OCI-LY7 (cell line): ENCODE measurements at regions not wholly inside any gene's neighbourhood (a gene's known extent, or its start where the extent isn't known, plus 50 kb on each side); places are given as distances from the start of the nearest gene placed in this dataset.

Source experiments
- BruUV-seq: library from RNA; stranded (reverse); fragments of 400-500 nt; replicated peaks from 2 replicates; lab custom pipeline; 2021; lab: Mats Ljungman, UMichigan
- CTCF ChIA-PET: fragments of 300-600 bp; sonication (Branson Sonifier 250); formaldehyde crosslinking; loops from one replicate; lab custom pipeline; 2022; ENCODE audit warnings: antibody characterized with exemption; ENCODE audit not compliant: unreplicated experiment; lab: Charles Lee
- POLR2A ChIA-PET: fragments of 300-600 bp; sonication (Branson Sonifier 250); formaldehyde crosslinking; loops from one replicate; lab custom pipeline; 2022; ENCODE audit warnings: antibody characterized with exemption; lab: Charles Lee
- DNase-seq: peaks from one replicate; pipeline ENCODE4 v3.0.0-alpha.2; 2015; ENCODE audit warnings: low spot score
- H2AFZ ChIP-seq: fragments of 200-600 bp; sonication (generic), shearing (Covaris generic); 2 replicates; pipeline ENCODE4 v1.6.1; 2014; ENCODE audit warnings: mild to moderate bottlenecking, antibody characterized with exemption, low read length, moderate library complexity
- H3K27ac ChIP-seq: fragments of 200-600 bp; sonication (generic); 2 replicates; pipeline ENCODE4 v1.5.1; 2014; ENCODE audit warnings: mixed run types, low read depth, mild to moderate bottlenecking, moderate library complexity, low read length, inconsistent platforms; ENCODE audit not compliant: poor library complexity, severe bottlenecking
- H3K36me3 ChIP-seq: fragments of 200-600 bp; sonication (generic); 2 replicates; pipeline ENCODE4 v1.6.1; 2014; ENCODE audit warnings: mild to moderate bottlenecking, antibody characterized with exemption, low read length, moderate library complexity, mixed read lengths; ENCODE audit not compliant: insufficient read depth
- H3K4me1 ChIP-seq: fragments of 200-600 bp; sonication (generic); 2 replicates; pipeline ENCODE4 v1.5.1; 2014; ENCODE audit warnings: mild to moderate bottlenecking, low read length; ENCODE audit not compliant: insufficient read depth, poor library complexity, severe bottlenecking
- H3K4me2 ChIP-seq: fragments of 200-600 bp; sonication (generic); 2 replicates; pipeline ENCODE4 v1.6.1; 2014; ENCODE audit warnings: mild to moderate bottlenecking, low read length
- H3K4me3 ChIP-seq: fragments of 200-600 bp; sonication (generic); 2 replicates; pipeline ENCODE4 v1.5.1; 2014; ENCODE audit warnings: mild to moderate bottlenecking, low read depth, low read length; ENCODE audit not compliant: poor library complexity, severe bottlenecking
- H3K79me2 ChIP-seq: fragments of 200-600 bp; sonication (generic); 2 replicates; pipeline ENCODE4 v1.6.1; 2016; ENCODE audit warnings: low read depth, mild to moderate bottlenecking, low read length, moderate library complexity, mixed read lengths; ENCODE audit not compliant: insufficient read depth
- H3K9me2 ChIP-seq: fragments of 200-600 bp; sonication (generic); 2 replicates; pipeline ENCODE4 v1.6.1; 2016; ENCODE audit warnings: mild to moderate bottlenecking, low read length, mixed read lengths; ENCODE audit not compliant: insufficient read depth
- H3K9me3 ChIP-seq: fragments of 200-600 bp; sonication (generic); 2 replicates; pipeline ENCODE4 v1.6.1; 2014; ENCODE audit warnings: mild to moderate bottlenecking, mixed run types, low read length, mixed read lengths
- H4K20me1 ChIP-seq: fragments of 200-600 bp; sonication (generic); 2 replicates; pipeline ENCODE4 v1.6.1; 2014; ENCODE audit warnings: mild to moderate bottlenecking, antibody characterized with exemption, low read length, moderate library complexity, mixed read lengths; ENCODE audit not compliant: insufficient read depth
- EZH2phosphoT487 ChIP-seq: fragments of 200-600 bp; sonication (generic); IDR thresholded peaks from 2 replicates; pipeline ENCODE4 v1.6.1; 2018; ENCODE audit warnings: low read depth, borderline replicate concordance, mild to moderate bottlenecking, mixed run types, antibody characterized with exemption, low read length, moderate library complexity, mixed read lengths
- intact Hi-C: fragments of 100-400 bp; cut with micrococcal nuclease; formaldehyde crosslinking; loops from one replicate; pipeline ENCODE4 v1.10.0; 2022; ENCODE audit not compliant: unreplicated experiment
- TF ChIP-seq, protein P1 (sequence below): fragments of 200-600 bp; sonication (generic); conservative IDR thresholded peaks from 2 replicates; pipeline ENCODE4 v1.5.1; 2014; ENCODE audit warnings: mild to moderate bottlenecking, antibody characterized with exemption, low read length, moderate library complexity, mixed read lengths

DNA sequence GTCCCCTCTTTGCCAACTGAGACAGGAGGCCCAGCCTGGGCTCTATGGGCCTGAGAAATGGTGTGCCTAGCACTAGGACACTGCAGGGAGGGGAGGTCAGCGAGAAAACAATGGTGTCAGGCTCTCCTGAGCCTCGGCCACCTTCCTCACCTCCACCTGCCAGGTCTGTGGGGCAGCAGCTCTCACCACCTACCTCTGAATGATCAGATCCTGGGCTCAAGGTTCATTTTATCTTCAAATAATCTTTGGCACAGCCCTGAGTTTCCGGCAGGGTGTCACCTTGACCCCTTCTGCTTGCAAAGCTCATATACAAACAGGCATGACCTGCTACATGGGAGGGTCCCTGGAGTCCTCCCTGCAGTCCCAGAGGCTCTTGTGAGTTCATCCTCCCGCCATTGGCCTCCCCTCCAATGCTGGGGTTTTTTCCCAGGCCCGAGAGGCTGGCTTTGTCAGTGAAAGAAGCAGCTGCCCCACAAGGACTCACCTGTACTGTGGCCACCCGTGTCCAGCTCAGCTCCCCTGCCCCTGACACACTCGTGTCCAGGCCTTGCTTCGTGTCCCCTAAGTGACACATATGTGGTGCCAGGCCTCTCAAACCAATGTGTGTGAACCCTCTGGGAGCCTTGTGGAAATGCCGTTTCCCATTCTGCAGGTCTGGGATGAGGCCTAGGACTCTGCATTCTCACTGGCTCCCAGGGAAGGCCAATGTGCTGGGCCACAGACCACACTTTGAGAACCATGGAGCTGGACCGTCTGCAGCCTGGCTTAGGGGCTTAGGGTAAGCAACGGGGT, 176.8 kb upstream of the CIBAR2 start:
- TF ChIP-seq EZH2phosphoT487, result no peak
- TF ChIP-seq, protein P1, sequence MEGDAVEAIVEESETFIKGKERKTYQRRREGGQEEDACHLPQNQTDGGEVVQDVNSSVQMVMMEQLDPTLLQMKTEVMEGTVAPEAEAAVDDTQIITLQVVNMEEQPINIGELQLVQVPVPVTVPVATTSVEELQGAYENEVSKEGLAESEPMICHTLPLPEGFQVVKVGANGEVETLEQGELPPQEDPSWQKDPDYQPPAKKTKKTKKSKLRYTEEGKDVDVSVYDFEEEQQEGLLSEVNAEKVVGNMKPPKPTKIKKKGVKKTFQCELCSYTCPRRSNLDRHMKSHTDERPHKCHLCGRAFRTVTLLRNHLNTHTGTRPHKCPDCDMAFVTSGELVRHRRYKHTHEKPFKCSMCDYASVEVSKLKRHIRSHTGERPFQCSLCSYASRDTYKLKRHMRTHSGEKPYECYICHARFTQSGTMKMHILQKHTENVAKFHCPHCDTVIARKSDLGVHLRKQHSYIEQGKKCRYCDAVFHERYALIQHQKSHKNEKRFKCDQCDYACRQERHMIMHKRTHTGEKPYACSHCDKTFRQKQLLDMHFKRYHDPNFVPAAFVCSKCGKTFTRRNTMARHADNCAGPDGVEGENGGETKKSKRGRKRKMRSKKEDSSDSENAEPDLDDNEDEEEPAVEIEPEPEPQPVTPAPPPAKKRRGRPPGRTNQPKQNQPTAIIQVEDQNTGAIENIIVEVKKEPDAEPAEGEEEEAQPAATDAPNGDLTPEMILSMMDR, result no peak
- Histone ChIP-seq H3K4me2 (no peak overlapping the region), H3K27ac (no peak overlapping the region), H3K9me2 (no peaks in the 10 kb centered on the region), H3K4me3 (no peak overlapping the region), H3K79me2 (no peaks in the 10 kb centered on the region), H3K4me1 (no peaks in the 10 kb centered on the region), H4K20me1 (no peaks in the 10 kb centered on the region), H3K36me3 (no peaks in the 10 kb centered on the region), H3K9me3 (no peaks in the 10 kb centered on the region), H2AFZ (no peak overlapping the region)
- no peak for DNase-seq
- ChIA-PET POLR2A (interaction anchor here (0.7 kb wide), 1 partner anchor 70 kb away, joined by 3 read pairs; no protein-coding TSS in a partner anchor), CTCF (interaction anchor here (1.2 kb wide), 1 partner anchor 13 kb away, joined by 3 read pairs; no protein-coding TSS in a partner anchor)
- no TSS peak for BruUV-seq
- intact Hi-C loops, result no loop called here

DNA sequence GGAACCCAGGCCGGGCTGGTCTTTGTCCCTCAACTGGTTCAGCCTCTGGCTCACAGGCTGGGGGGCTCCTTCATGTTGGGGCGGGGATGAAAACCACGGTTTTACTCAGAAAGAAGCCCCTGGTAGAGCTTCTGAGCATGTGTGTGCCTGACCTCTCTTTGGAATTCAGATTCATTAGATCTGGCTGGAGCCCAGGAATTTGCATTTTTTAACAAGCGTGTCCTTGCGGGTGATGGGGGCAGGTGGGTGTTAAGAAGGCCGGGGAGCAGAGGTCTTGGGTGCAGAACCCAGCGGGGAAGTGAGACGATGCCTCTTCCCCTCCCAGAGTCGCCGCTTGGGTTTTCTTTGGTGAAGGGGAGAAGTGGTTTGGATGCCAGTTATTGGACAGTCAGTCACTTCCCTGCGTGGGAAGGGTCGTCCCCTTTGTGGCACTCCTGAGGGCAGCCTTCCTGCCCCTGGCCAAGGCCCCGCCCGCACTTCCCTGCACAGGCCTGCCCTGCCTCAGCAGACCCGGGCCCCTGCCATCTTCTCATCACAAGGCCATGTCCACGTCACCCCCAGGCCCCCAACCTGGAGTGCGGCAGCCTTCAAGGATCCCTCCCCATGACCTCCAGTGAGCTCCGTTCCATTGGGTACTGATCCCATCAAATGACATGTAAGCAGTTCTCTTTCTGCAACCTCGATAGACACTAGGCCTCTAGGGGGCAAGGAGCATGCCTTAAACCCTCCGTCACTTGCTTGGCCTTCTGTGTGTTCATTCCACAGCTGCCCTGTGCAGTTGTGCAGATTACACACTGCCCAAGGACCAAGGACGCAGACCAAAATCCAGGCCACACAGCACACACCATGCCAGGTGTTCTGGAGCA, 177.7 kb upstream of the CIBAR2 start:
- H3K9me2 ChIP-seq, result no peaks in the 10 kb centered on the region
- H2AFZ ChIP-seq, result no peak overlapping the region
- H3K36me3 ChIP-seq, result no peaks in the 10 kb centered on the region
- no peak overlapping the region for H3K4me3 ChIP-seq
- H3K4me2 ChIP-seq, result no peak overlapping the region
- no peaks in the 10 kb centered on the region for H3K4me1 ChIP-seq
- ChIA-PET POLR2A (no interaction called here), CTCF (no interaction called here)
- intact Hi-C loops, result no loop called here
- no peaks in the 10 kb centered on the region for H4K20me1 ChIP-seq
- no peaks in the 10 kb centered on the region for H3K79me2 ChIP-seq
- no TSS peak for BruUV-seq
- no peaks in the 10 kb centered on the region for H3K9me3 ChIP-seq
- no peak for DNase-seq
- TF ChIP-seq, protein P1, result 0 out of 2 replicates have a peak, but pooled peaks have one; percentile 12
- TF ChIP-seq EZH2phosphoT487, result no peak
- no peak overlapping the region for H3K27ac ChIP-seq
